Mesendoderm (in vitro differentiated cells): ENCODE measurements at regions not wholly inside any gene's neighbourhood (a gene's known extent, or its start where the extent isn't known, plus 50 kb on each side); places are given as distances from the start of the nearest gene placed in this dataset.

ENCODE experiments used
- DNase-seq: peaks from one replicate; pipeline ENCODE4 v3.0.0; 2013
- H2AK5ac ChIP-seq: 2 replicates; pipeline ENCODE4 v1.6.1; 2013; ENCODE audit warnings: low read length, inconsistent platforms
- H2BK120ac ChIP-seq: 2 replicates; pipeline ENCODE4 v1.6.1; 2013; ENCODE audit warnings: low read depth, mild to moderate bottlenecking, low read length, moderate library complexity, mixed read lengths
- H2BK15ac ChIP-seq: replicated peaks from 2 replicates; pipeline ENCODE4 v1.6.1; 2013; ENCODE audit warnings: low read depth, mild to moderate bottlenecking, moderate library complexity
- H2BK5ac ChIP-seq: 2 replicates; pipeline ENCODE4 v1.6.1; 2013; ENCODE audit warnings: low read length, inconsistent platforms
- H3K18ac ChIP-seq: 2 replicates; pipeline ENCODE4 v1.6.1; 2013; ENCODE audit warnings: mild to moderate bottlenecking, low read length, mixed read lengths
- H3K23ac ChIP-seq: one replicate; pipeline ENCODE4 v1.6.1; 2013; ENCODE audit warnings: low read length
- H3K27ac ChIP-seq: 2 replicates; pipeline ENCODE4 v1.5.1; 2013; ENCODE audit warnings: low read depth, mild to moderate bottlenecking, inconsistent platforms, low read length, moderate library complexity
- H3K27me3 ChIP-seq: 2 replicates; pipeline ENCODE4 v1.6.1; 2013; ENCODE audit warnings: low read length, control low read depth, mild to moderate bottlenecking, inconsistent platforms; ENCODE audit not compliant: insufficient read depth, poor library complexity
- H3K36me3 ChIP-seq: 2 replicates; pipeline ENCODE4 v1.6.1; 2013; ENCODE audit warnings: low read length, inconsistent platforms; ENCODE audit not compliant: control insufficient read depth, insufficient read depth
- H3K4ac ChIP-seq: one replicate; pipeline ENCODE4 v1.6.1; 2013; ENCODE audit warnings: low read depth, mild to moderate bottlenecking, low read length, moderate library complexity
- H3K4me1 ChIP-seq: 2 replicates; pipeline ENCODE4 v1.6.1; 2013; ENCODE audit warnings: low read depth, low read length, inconsistent platforms; ENCODE audit not compliant: control insufficient read depth
- H3K4me2 ChIP-seq: 2 replicates; pipeline ENCODE4 v1.6.1; 2013; ENCODE audit warnings: low read length
- H3K4me3 ChIP-seq: 2 replicates; pipeline ENCODE4 v1.5.1; 2013; ENCODE audit warnings: mild to moderate bottlenecking, low read length
- H3K56ac ChIP-seq: one replicate; pipeline ENCODE4 v1.6.1; 2013; ENCODE audit warnings: low read length
- H3K79me1 ChIP-seq: 2 replicates; pipeline ENCODE4 v1.6.1; 2013; ENCODE audit warnings: low read length, inconsistent platforms
- H3K79me2 ChIP-seq: 2 replicates; pipeline ENCODE4 v1.6.1; 2013; ENCODE audit warnings: mild to moderate bottlenecking, low read length; ENCODE audit not compliant: control insufficient read depth, insufficient read depth
- H3K9ac ChIP-seq: 2 replicates; pipeline ENCODE4 v1.6.1; 2013; ENCODE audit warnings: low read length, inconsistent platforms
- H4K5ac ChIP-seq: one replicate; pipeline ENCODE4 v1.6.1; 2013; ENCODE audit warnings: low read length
- H4K8ac ChIP-seq: one replicate; pipeline ENCODE4 v1.6.1; 2013; ENCODE audit warnings: low read depth, mild to moderate bottlenecking, control low read depth, low read length, moderate library complexity
- WGBS: extraction: QIAGEN DNeasy Blood & Tissue Kit; methylation state at CpG from one replicate; pipeline ENCODE4 v1.1.7; 2013; ENCODE audit warnings: low lambda C conversion rate, missing lambda C conversion rate; ENCODE audit not compliant: insufficient coverage; ENCODE audit errors: extremely low coverage; 5-methylcytosine and 5-hydroxymethylcytosine counted together

GRCh38 chr2:167415068-167415467, 526.8 kb downstream of the XIRP2 start:
- no peaks in the 10 kb centered on the region for H3K27me3 ChIP-seq
- peaks cover 1% of the 10 kb centered on the region for H3K79me2 ChIP-seq
- H3K4me2 ChIP-seq, result no peak overlapping the region

GRCh38 chr2:167411367-167411766, 523.1 kb downstream of the XIRP2 start:
- Histone ChIP-seq H4K5ac (no peak overlapping the region), H3K18ac (no peak overlapping the region), H3K79me1 (peaks cover under 1% of the 10 kb centered on the region), H2BK15ac (no peak overlapping the region), H3K4me3 (no peak overlapping the region), H3K4me2 (no peak overlapping the region), H3K79me2 (no peaks in the 10 kb centered on the region), H3K27ac (no peak overlapping the region), H4K8ac (no peak overlapping the region), H2AK5ac (no peak overlapping the region), H3K56ac (no peak overlapping the region), H3K9ac (no peak overlapping the region), H2BK120ac (no peak overlapping the region), H3K36me3 (no peaks in the 10 kb centered on the region), H2BK5ac (no peak overlapping the region), H3K23ac (no peak overlapping the region), H3K27me3 (no peaks in the 10 kb centered on the region), H3K4me1 (no peaks in the 10 kb centered on the region), H3K4ac (no peak overlapping the region)
- DNase-seq, result no peak

More at GRCh38 chr2:167415068-167415467, 526.8 kb downstream of the XIRP2 start:
- Histone ChIP-seq H3K4me1 (no peaks in the 10 kb centered on the region), H3K79me1 (peaks cover 2% of the 10 kb centered on the region), H4K8ac (no peak overlapping the region), H3K9ac (no peak overlapping the region), H2AK5ac (no peak overlapping the region), H2BK5ac (no peak overlapping the region), H3K23ac (no peak overlapping the region), H3K36me3 (no peaks in the 10 kb centered on the region), H3K27ac (no peak overlapping the region), H2BK15ac (no peak overlapping the region), H3K4ac (no peak overlapping the region), H2BK120ac (no peak overlapping the region), H3K56ac (no peak overlapping the region), H4K5ac (no peak overlapping the region), H3K4me3 (no peak overlapping the region), H3K18ac (no peak overlapping the region)
- no peak for DNase-seq

GRCh38 chr2:167406558-167406957, 518.3 kb downstream of the XIRP2 start:
- no peak overlapping the region for H2BK5ac ChIP-seq
- H4K5ac ChIP-seq, result no peak overlapping the region
- H3K79me1 ChIP-seq, result no peaks in the 10 kb centered on the region

DNA sequence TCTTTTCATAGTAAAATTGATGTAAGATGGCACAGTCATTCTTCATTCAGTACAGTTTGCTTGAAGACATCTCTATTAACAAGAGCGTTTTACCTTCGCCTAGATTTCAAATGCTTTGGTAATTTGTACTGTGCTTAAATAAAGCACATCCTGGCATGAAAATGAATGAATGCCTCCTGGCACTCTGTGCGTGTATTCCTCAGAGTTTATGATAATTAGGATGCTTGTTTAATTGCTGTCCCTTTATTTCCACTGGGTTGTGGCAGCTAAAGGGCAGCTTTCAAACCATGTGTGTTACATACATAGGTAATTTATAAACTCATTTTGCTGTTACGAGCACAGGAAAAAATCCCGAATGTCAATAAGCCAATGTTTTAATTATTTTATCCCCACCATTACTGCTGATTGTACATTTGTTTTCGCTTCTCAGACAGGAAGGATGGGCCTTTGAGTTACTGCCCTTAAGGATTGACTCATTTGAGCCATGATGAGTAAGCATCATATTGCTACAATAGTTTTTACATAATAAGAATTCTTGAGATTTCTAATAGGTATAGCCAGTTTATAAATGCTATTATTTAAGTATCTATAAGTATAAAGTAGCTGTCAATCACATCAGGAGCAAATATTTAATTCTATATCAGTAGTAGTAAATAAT, 516.5 kb downstream of the XIRP2 start:
- no peaks in the 10 kb centered on the region for H3K27me3 ChIP-seq
- H3K36me3 ChIP-seq, result no peaks in the 10 kb centered on the region
- no peak overlapping the region for H4K5ac ChIP-seq
- no peak overlapping the region for H3K27ac ChIP-seq
- no peaks in the 10 kb centered on the region for H3K79me1 ChIP-seq
- WGBS, result no CpG with 5 or more reads among the region's 6 CpGs
- no peak overlapping the region for H3K4me2 ChIP-seq
- peak overlapping the region; percentile 75 for H3K18ac ChIP-seq
- H2BK120ac ChIP-seq, result no peak overlapping the region
- no peaks in the 10 kb centered on the region for H3K4me1 ChIP-seq
- H4K8ac ChIP-seq, result no peak overlapping the region
- H3K4ac ChIP-seq, result peak overlapping the region; percentile 36
- no peaks in the 10 kb centered on the region for H3K79me2 ChIP-seq
- H2AK5ac ChIP-seq, result no peak overlapping the region
- no peak overlapping the region for H3K56ac ChIP-seq
- no peak overlapping the region for H2BK15ac ChIP-seq
- DNase-seq, result no peak
- H3K9ac ChIP-seq, result no peak overlapping the region
- no peak overlapping the region for H3K23ac ChIP-seq
- H3K4me3 ChIP-seq, result no peak overlapping the region
- no peak overlapping the region for H2BK5ac ChIP-seq

More at GRCh38 chr2:167406558-167406957, 518.3 kb downstream of the XIRP2 start:
- H2BK120ac ChIP-seq, result no peak overlapping the region
- no peak overlapping the region for H3K18ac ChIP-seq
- no peak overlapping the region for H3K9ac ChIP-seq
- H3K23ac ChIP-seq, result no peak overlapping the region
- no peak overlapping the region for H3K4me3 ChIP-seq
- H3K4me1 ChIP-seq, result no peaks in the 10 kb centered on the region
- peak; percentile 100 for DNase-seq
- no peak overlapping the region for H2BK15ac ChIP-seq
- no peak overlapping the region for H2AK5ac ChIP-seq
- H3K36me3 ChIP-seq, result no peaks in the 10 kb centered on the region
- no CpG with 5 or more reads among the region's 4 CpGs for WGBS
- no peak overlapping the region for H3K56ac ChIP-seq
- H3K27me3 ChIP-seq, result no peaks in the 10 kb centered on the region
- H4K8ac ChIP-seq, result no peak overlapping the region
- peak overlapping the region; percentile 84 for H3K27ac ChIP-seq
- no peaks in the 10 kb centered on the region for H3K79me2 ChIP-seq
- no peak overlapping the region for H3K4me2 ChIP-seq
- H3K4ac ChIP-seq, result no peak overlapping the region

DNA sequence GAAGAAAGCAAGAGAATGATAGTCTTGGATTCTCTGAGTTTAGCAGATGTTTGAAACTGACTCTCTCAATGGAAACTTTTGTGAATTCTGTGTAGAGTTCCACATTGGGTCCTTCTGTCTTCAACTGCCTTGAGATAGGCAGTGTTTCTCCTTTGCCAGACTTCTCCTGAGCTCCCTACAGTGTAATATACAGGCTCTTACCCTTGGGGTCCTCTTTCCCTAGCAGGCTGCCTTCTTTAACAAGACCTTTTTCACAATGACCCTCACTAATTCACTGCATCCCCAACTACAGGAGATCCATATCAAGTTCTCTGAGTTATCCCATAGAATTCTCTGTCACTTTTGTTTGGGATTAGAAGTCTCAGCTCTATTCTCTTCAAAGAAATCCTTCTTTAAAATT, 513.0 kb downstream of the XIRP2 start:
- Histone ChIP-seq H2BK120ac (no peak overlapping the region), H2AK5ac (no peak overlapping the region), H3K18ac (no peak overlapping the region), H4K5ac (no peak overlapping the region), H2BK15ac (peak overlapping the region; percentile 85), H3K4me2 (no peak overlapping the region), H3K4me3 (no peak overlapping the region), H2BK5ac (no peak overlapping the region), H4K8ac (no peak overlapping the region), H3K36me3 (no peaks in the 10 kb centered on the region), H3K27ac (no peak overlapping the region), H3K79me1 (peaks cover 2% of the 10 kb centered on the region), H3K23ac (no peak overlapping the region), H3K27me3 (no peaks in the 10 kb centered on the region), H3K56ac (no peak overlapping the region), H3K4ac (no peak overlapping the region), H3K79me2 (no peaks in the 10 kb centered on the region), H3K9ac (no peak overlapping the region), H3K4me1 (no peaks in the 10 kb centered on the region)
- DNase-seq, result peak; percentile 75

- Histone ChIP-seq H3K23ac (no peak overlapping the region), H3K56ac (no peak overlapping the region), H3K27ac (no peak overlapping the region), H3K4me2 (no peak overlapping the region), H3K79me2 (no peaks in the 10 kb centered on the region), H4K8ac (no peak overlapping the region), H2BK120ac (no peak overlapping the region), H3K9ac (no peak overlapping the region), H3K36me3 (no peaks in the 10 kb centered on the region), H3K18ac (no peak overlapping the region), H3K27me3 (no peaks in the 10 kb centered on the region), H2BK15ac (no peak overlapping the region), H3K4me1 (no peaks in the 10 kb centered on the region), H2BK5ac (no peak overlapping the region), H3K4me3 (no peak overlapping the region), H2AK5ac (no peak overlapping the region), H3K79me1 (peaks cover 2% of the 10 kb centered on the region), H4K5ac (no peak overlapping the region), H3K4ac (no peak overlapping the region)
- no peak for DNase-seq
- WGBS, result no CpG with 5 or more reads among the region's 2 CpGs
Measured at GRCh38 chr2:167400546-167400945, 512.3 kb downstream of the XIRP2 start.
